DND-41 (cell line): ENCODE measurements at regions not wholly inside any gene's neighbourhood (a gene's known extent, or its start where the extent isn't known, plus 50 kb on each side); places are given as distances from the start of the nearest gene placed in this dataset.

ENCODE experiments used
- ATAC-seq: fragments of 200-7000 bp; cut with Tn5 transposase; 3 replicates; pipeline ENCODE4 v1.9.1; 2021; ENCODE audit warnings: low read depth; ENCODE audit not compliant: insufficient read depth
- DNase-seq: peaks from one replicate; pipeline ENCODE4 v3.0.0-alpha.2; 2020
- H2AFZ ChIP-seq: 2 replicates; pipeline ENCODE4 v1.6.0; 2012; ENCODE audit warnings: low read depth, low read length
- H3K27ac ChIP-seq: 2 replicates; pipeline ENCODE4 v1.5.1; 2012; ENCODE audit warnings: low read length, inconsistent platforms
- H3K27me3 ChIP-seq: fragments of 200-600 bp; sonication (generic); 2 replicates; pipeline ENCODE4 v1.6.0; 2012; ENCODE audit warnings: low read length, mild to moderate bottlenecking, inconsistent platforms; ENCODE audit not compliant: insufficient read depth, poor library complexity
- H3K36me3 ChIP-seq: 2 replicates; pipeline ENCODE4 v1.5.1; 2012; ENCODE audit warnings: low read length, inconsistent platforms; ENCODE audit not compliant: insufficient read depth
- H3K4me1 ChIP-seq: 2 replicates; pipeline ENCODE4 v1.5.1; 2012; ENCODE audit warnings: mild to moderate bottlenecking, low read length; ENCODE audit not compliant: insufficient read depth
- H3K4me2 ChIP-seq: 2 replicates; pipeline ENCODE4 v1.6.0; 2012; ENCODE audit warnings: mild to moderate bottlenecking, moderate library complexity, low read length, inconsistent platforms; ENCODE audit not compliant: insufficient read depth
- H3K4me3 ChIP-seq, 2 experiments: fragments of 200-600 bp in 1 of 2; shearing (Covaris generic) in 1 of 2; 2 replicates each; pipeline ENCODE4 v1.5.1; 2012 to 2016; ENCODE audit warnings: inconsistent platforms in 2 of 2, low read length in 2 of 2, mild to moderate bottlenecking in 2 of 2, low read depth in 1 of 2, moderate library complexity in 1 of 2
- H3K79me2 ChIP-seq: 2 replicates; pipeline ENCODE4 v1.6.0; 2012; ENCODE audit warnings: low read length, inconsistent platforms; ENCODE audit not compliant: insufficient read depth
- H3K9ac ChIP-seq: 2 replicates; pipeline ENCODE4 v1.6.0; 2012; ENCODE audit warnings: low read depth, mild to moderate bottlenecking, inconsistent platforms, low read length, moderate library complexity
- H3K9me3 ChIP-seq: 2 replicates; pipeline ENCODE4 v1.5.1; 2012; ENCODE audit warnings: low read length, moderate library complexity, mild to moderate bottlenecking, inconsistent platforms; ENCODE audit not compliant: insufficient read depth, severe bottlenecking
- H4K20me1 ChIP-seq: 2 replicates; pipeline ENCODE4 v1.6.0; 2012; ENCODE audit warnings: low read length; ENCODE audit not compliant: insufficient read depth
- EZH2 ChIP-seq: IDR thresholded peaks from 3 replicates; pipeline ENCODE4 v1.6.1; 2012; ENCODE audit warnings: borderline replicate concordance, low read depth, mild to moderate bottlenecking, moderate library complexity, low read length, inconsistent platforms; ENCODE audit not compliant: severe bottlenecking
- TF ChIP-seq, protein P1 (sequence below): IDR thresholded peaks from 2 replicates; pipeline ENCODE4 v1.5.1; 2012; ENCODE audit warnings: borderline replicate concordance, low read length, moderate library complexity, mild to moderate bottlenecking; ENCODE audit not compliant: poor library complexity, severe bottlenecking; ENCODE audit errors: extremely low read depth

GRCh38 chr5:96499753-96500345, 66.8 kb upstream of the PCSK1 start:
- H3K9me3 ChIP-seq = no peaks in the 10 kb centered on the region
- no peaks in the 10 kb centered on the region for H4K20me1 ChIP-seq
- TF ChIP-seq EZH2 = no peak
- TF ChIP-seq, protein P1, sequence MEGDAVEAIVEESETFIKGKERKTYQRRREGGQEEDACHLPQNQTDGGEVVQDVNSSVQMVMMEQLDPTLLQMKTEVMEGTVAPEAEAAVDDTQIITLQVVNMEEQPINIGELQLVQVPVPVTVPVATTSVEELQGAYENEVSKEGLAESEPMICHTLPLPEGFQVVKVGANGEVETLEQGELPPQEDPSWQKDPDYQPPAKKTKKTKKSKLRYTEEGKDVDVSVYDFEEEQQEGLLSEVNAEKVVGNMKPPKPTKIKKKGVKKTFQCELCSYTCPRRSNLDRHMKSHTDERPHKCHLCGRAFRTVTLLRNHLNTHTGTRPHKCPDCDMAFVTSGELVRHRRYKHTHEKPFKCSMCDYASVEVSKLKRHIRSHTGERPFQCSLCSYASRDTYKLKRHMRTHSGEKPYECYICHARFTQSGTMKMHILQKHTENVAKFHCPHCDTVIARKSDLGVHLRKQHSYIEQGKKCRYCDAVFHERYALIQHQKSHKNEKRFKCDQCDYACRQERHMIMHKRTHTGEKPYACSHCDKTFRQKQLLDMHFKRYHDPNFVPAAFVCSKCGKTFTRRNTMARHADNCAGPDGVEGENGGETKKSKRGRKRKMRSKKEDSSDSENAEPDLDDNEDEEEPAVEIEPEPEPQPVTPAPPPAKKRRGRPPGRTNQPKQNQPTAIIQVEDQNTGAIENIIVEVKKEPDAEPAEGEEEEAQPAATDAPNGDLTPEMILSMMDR = no peak
- no peak overlapping the region for H3K9ac ChIP-seq
- H3K27me3 ChIP-seq = peaks cover 7% of the 10 kb centered on the region
- H3K36me3 ChIP-seq = no peaks in the 10 kb centered on the region
- ATAC-seq (no peak), DNase-seq (no peak)
- H3K4me1 ChIP-seq = no peaks in the 10 kb centered on the region
- H2AFZ ChIP-seq = no peak overlapping the region
- H3K4me2 ChIP-seq = no peak overlapping the region
- H3K27ac ChIP-seq = no peak overlapping the region
- no peak overlapping the region for H3K4me3 ChIP-seq
- H3K79me2 ChIP-seq = no peaks in the 10 kb centered on the region

GRCh38 chr5:96501991-96502646, 69.1 kb upstream of the PCSK1 start:
- Histone ChIP-seq H4K20me1 (no peaks in the 10 kb centered on the region), H3K4me1 (no peaks in the 10 kb centered on the region), H3K79me2 (no peaks in the 10 kb centered on the region), H3K27me3 (peaks cover 7% of the 10 kb centered on the region), H3K9me3 (no peaks in the 10 kb centered on the region), H3K4me2 (no peak overlapping the region), H2AFZ (no peak overlapping the region), H3K27ac (no peak overlapping the region), H3K36me3 (no peaks in the 10 kb centered on the region), H3K9ac (no peak overlapping the region), H3K4me3 (no peak overlapping the region)
- ATAC-seq (no peak), DNase-seq (no peak)
- TF ChIP-seq, protein P1 = no peak
- TF ChIP-seq EZH2 = no peak

DNA sequence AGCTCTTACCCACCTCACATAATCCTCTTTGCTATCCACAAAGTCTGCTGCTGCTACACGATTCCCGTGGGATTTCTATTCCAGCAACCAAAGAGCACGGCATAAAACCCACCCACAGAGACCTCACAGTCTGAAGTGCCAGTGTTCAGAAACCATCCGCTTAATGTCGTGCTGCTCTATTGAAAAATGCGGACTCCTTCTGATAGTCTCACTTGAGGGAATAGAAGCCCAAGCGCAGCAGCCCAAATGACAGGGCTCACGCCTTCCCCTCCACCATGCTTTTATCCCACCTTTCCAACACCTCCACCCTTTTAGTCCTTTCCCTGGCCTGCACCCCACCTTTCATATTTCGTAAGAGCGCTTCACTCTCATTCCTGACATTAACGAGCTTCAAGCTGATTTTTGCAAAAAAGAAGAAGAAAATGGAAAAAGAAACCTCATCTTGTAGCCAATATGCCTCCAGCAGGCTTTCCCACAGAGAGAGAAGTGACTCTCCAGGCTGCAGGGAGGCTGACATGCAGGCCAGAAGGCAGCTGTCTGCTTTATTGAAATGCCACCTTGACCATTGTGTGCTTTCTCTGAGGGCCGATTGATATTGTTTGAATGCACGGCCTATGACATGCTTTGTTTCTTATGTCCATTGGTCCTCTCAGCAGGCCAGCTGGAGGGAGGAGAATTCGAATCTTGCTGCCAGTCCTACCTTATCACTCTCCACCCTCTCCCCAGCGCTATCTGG, 70.6 kb upstream of the PCSK1 start:
- Histone ChIP-seq H3K4me1 (no peaks in the 10 kb centered on the region), H3K27ac (no peak overlapping the region), H3K4me2 (no peak overlapping the region), H4K20me1 (no peaks in the 10 kb centered on the region), H3K79me2 (no peaks in the 10 kb centered on the region), H3K9me3 (no peaks in the 10 kb centered on the region), H3K4me3 (no peak overlapping the region), H3K27me3 (peaks cover 7% of the 10 kb centered on the region), H2AFZ (no peak overlapping the region), H3K36me3 (no peaks in the 10 kb centered on the region), H3K9ac (no peak overlapping the region)
- TF ChIP-seq, protein P1 = no peak
- no peak for TF ChIP-seq EZH2
- ATAC-seq (no peak), DNase-seq (no peak)
